ENCODE measurements at regions not wholly inside any gene's neighbourhood (a gene's known extent, or its start where the extent isn't known, plus 50 kb on each side); places are given as distances from the start of the nearest gene placed in this dataset.
"Not testable (repeated sequence)": the region's sequence is repeated elsewhere in the genome, so short reads cannot be mapped to it uniquely, and the experiment has no call there.

GRCh38 chr2:40034198-40034597, 255.1 kb upstream of the THUMPD2 start:
- H3K36me3 Mint-ChIP-seq = no peaks in the 10 kb centered on the region
- Histone ChIP-seq H3K4me3 (ENCODE audit: low read length) (no peak overlapping the region), H3K36me3 (ENCODE audit: insufficient read depth, low read length) (no peaks in the 10 kb centered on the region), H3K9me3 (ENCODE audit: low read length) (no peaks in the 10 kb centered on the region), H3K27me3 (ENCODE audit: insufficient read depth, low read length, poor library complexity, severe bottlenecking) (no peaks in the 10 kb centered on the region), H3K4me1 (ENCODE audit: insufficient read depth, low read length) (no peaks in the 10 kb centered on the region), H3K27ac (ENCODE audit: low read depth, low read length) (no peak overlapping the region)
- H3K9me3 Mint-ChIP-seq = peaks cover 0 to 4% (median 0%) of the 10 kb centered on the region in 5 donors
- H3K27ac Mint-ChIP-seq = no peak overlapping the region
- ChIA-PET CTCF (no interaction called here), POLR2A (no interaction called here)
- H3K4me1 Mint-ChIP-seq = no peaks in the 10 kb centered on the region
- H3K27me3 Mint-ChIP-seq = no peaks in the 10 kb centered on the region
- H3K4me3 Mint-ChIP-seq = no peak overlapping the region
- no peak for DNase-seq

GRCh38 chr2:40033781-40034180, 254.7 kb upstream of the THUMPD2 start:
- H3K36me3 Mint-ChIP-seq = no peaks in the 10 kb centered on the region
- no peak overlapping the region for H3K27ac Mint-ChIP-seq
- no peaks in the 10 kb centered on the region for H3K9me3 ChIP-seq (ENCODE audit: low read length)
- ChIA-PET POLR2A (no interaction called here), CTCF (no interaction called here)
- H3K4me1 Mint-ChIP-seq = no peaks in the 10 kb centered on the region
- no peak overlapping the region for H3K27ac ChIP-seq (ENCODE audit: low read depth, low read length)
- no peak overlapping the region for H3K4me3 Mint-ChIP-seq
- H3K27me3 Mint-ChIP-seq = no peaks in the 10 kb centered on the region
- DNase-seq = no peak
- H3K4me1 ChIP-seq (ENCODE audit: insufficient read depth, low read length) = no peaks in the 10 kb centered on the region
- H3K36me3 ChIP-seq (ENCODE audit: insufficient read depth, low read length) = no peaks in the 10 kb centered on the region
- peaks cover 0 to 4% (median 0%) of the 10 kb centered on the region in 5 donors for H3K9me3 Mint-ChIP-seq
- no peak overlapping the region for H3K4me3 ChIP-seq (ENCODE audit: low read length)
- H3K27me3 ChIP-seq (ENCODE audit: insufficient read depth, low read length, poor library complexity, severe bottlenecking) = no peaks in the 10 kb centered on the region

- Mint-ChIP-seq H3K9me3 (peaks cover 0 to 4% (median 0%) of the 10 kb centered on the region in 5 donors), H3K4me3 (no peak overlapping the region), H3K4me1 (no peaks in the 10 kb centered on the region), H3K27me3 (no peaks in the 10 kb centered on the region), H3K27ac (no peak overlapping the region), H3K36me3 (no peaks in the 10 kb centered on the region)
- ChIA-PET POLR2A (no interaction called here), CTCF (no interaction called here)
- H3K9me3 ChIP-seq (ENCODE audit: low read length) = no peaks in the 10 kb centered on the region
- H3K4me3 ChIP-seq (ENCODE audit: low read length) = no peak overlapping the region
- no peak overlapping the region for H3K27ac ChIP-seq (ENCODE audit: low read depth, low read length)
- DNase-seq = no peak
- H3K27me3 ChIP-seq (ENCODE audit: insufficient read depth, low read length, poor library complexity, severe bottlenecking) = no peaks in the 10 kb centered on the region
- H3K4me1 ChIP-seq (ENCODE audit: insufficient read depth, low read length) = no peaks in the 10 kb centered on the region
- no peaks in the 10 kb centered on the region for H3K36me3 ChIP-seq (ENCODE audit: insufficient read depth, low read length)
Observed at GRCh38 chr2:40032650-40033319, 253.7 kb upstream of the THUMPD2 start.

GRCh38 chr2:40030456-40030975, 251.5 kb upstream of the THUMPD2 start:
- Mint-ChIP-seq H3K36me3 (no peaks in the 10 kb centered on the region), H3K4me3 (no peak overlapping the region), H3K27ac (no peak overlapping the region), H3K4me1 (no peaks in the 10 kb centered on the region), H3K9me3 (peaks cover 0 to 8% (median 0%) of the 10 kb centered on the region in 5 donors), H3K27me3 (no peaks in the 10 kb centered on the region)
- Histone ChIP-seq H3K9me3 (ENCODE audit: low read length) (no peaks in the 10 kb centered on the region), H3K4me3 (ENCODE audit: low read length) (no peak overlapping the region), H3K36me3 (ENCODE audit: insufficient read depth, low read length) (no peaks in the 10 kb centered on the region), H3K4me1 (ENCODE audit: insufficient read depth, low read length) (no peaks in the 10 kb centered on the region), H3K27me3 (ENCODE audit: insufficient read depth, low read length, poor library complexity, severe bottlenecking) (no peaks in the 10 kb centered on the region), H3K27ac (ENCODE audit: low read depth, low read length) (no peak overlapping the region)
- ChIA-PET CTCF (no interaction called here), POLR2A (no interaction called here)
- no peak for DNase-seq

- H3K9me3 Mint-ChIP-seq = peaks cover 0 to 8% (median 4%) of the 10 kb centered on the region in 5 donors
- Histone ChIP-seq H3K27me3 (ENCODE audit: insufficient read depth, low read length, poor library complexity, severe bottlenecking) (no peaks in the 10 kb centered on the region), H3K36me3 (ENCODE audit: insufficient read depth, low read length) (no peaks in the 10 kb centered on the region), H3K27ac (ENCODE audit: low read depth, low read length) (no peak overlapping the region), H3K4me1 (ENCODE audit: insufficient read depth, low read length) (no peaks in the 10 kb centered on the region), H3K9me3 (ENCODE audit: low read length) (no peaks in the 10 kb centered on the region), H3K4me3 (ENCODE audit: low read length) (no peak overlapping the region)
- H3K4me3 Mint-ChIP-seq = no peak overlapping the region
- DNase-seq = no peak
- ChIA-PET CTCF (no interaction called here), POLR2A (no interaction called here)
- H3K27me3 Mint-ChIP-seq = no peaks in the 10 kb centered on the region
- no peaks in the 10 kb centered on the region for H3K36me3 Mint-ChIP-seq
- H3K4me1 Mint-ChIP-seq = no peaks in the 10 kb centered on the region
- no peak overlapping the region for H3K27ac Mint-ChIP-seq
Observed at GRCh38 chr2:40028792-40029488, 249.9 kb upstream of the THUMPD2 start.

GRCh38 chr2:40027968-40028367, 248.9 kb upstream of the THUMPD2 start:
- Histone ChIP-seq H3K27ac (ENCODE audit: low read depth, low read length) (no peak overlapping the region), H3K4me3 (ENCODE audit: low read length) (no peak overlapping the region), H3K36me3 (ENCODE audit: insufficient read depth, low read length) (no peaks in the 10 kb centered on the region), H3K27me3 (ENCODE audit: insufficient read depth, low read length, poor library complexity, severe bottlenecking) (no peaks in the 10 kb centered on the region), H3K9me3 (ENCODE audit: low read length) (no peaks in the 10 kb centered on the region), H3K4me1 (ENCODE audit: insufficient read depth, low read length) (no peaks in the 10 kb centered on the region)
- ChIA-PET CTCF (no interaction called here), POLR2A (no interaction called here)
- Mint-ChIP-seq H3K27ac (no peak overlapping the region), H3K4me1 (no peaks in the 10 kb centered on the region), H3K9me3 (peaks cover 0 to 8% (median 4%) of the 10 kb centered on the region in 5 donors), H3K36me3 (no peaks in the 10 kb centered on the region), H3K4me3 (no peak overlapping the region), H3K27me3 (no peaks in the 10 kb centered on the region)
- no peak for DNase-seq

GRCh38 chr2:40025276-40025675, 246.2 kb upstream of the THUMPD2 start:
- H3K27me3 ChIP-seq (ENCODE audit: insufficient read depth, low read length, poor library complexity, severe bottlenecking); H3K36me3 Mint-ChIP-seq; H3K4me1 ChIP-seq (ENCODE audit: insufficient read depth, low read length); H3K27ac ChIP-seq (ENCODE audit: low read depth, low read length); H3K4me3 ChIP-seq (ENCODE audit: low read length); H3K27me3 Mint-ChIP-seq; POLR2A ChIA-PET; CTCF ChIA-PET; DNase-seq; H3K4me3 Mint-ChIP-seq; H3K9me3 ChIP-seq (ENCODE audit: low read length); H3K27ac Mint-ChIP-seq; H3K36me3 ChIP-seq (ENCODE audit: insufficient read depth, low read length); H3K4me1 Mint-ChIP-seq: not testable (repeated sequence)
- H3K9me3 Mint-ChIP-seq = peaks cover 10 to 18% (median 12%) of the 10 kb centered on the region in 5 donors

- Histone ChIP-seq H3K27me3 (ENCODE audit: insufficient read depth, low read length, poor library complexity, severe bottlenecking) (no peaks in the 10 kb centered on the region), H3K4me1 (ENCODE audit: insufficient read depth, low read length) (no peaks in the 10 kb centered on the region), H3K36me3 (ENCODE audit: insufficient read depth, low read length) (no peaks in the 10 kb centered on the region), H3K4me3 (ENCODE audit: low read length) (no peak overlapping the region), H3K9me3 (ENCODE audit: low read length) (no peaks in the 10 kb centered on the region), H3K27ac (ENCODE audit: low read depth, low read length) (no peak overlapping the region)
- no peaks in the 10 kb centered on the region for H3K27me3 Mint-ChIP-seq
- DNase-seq = no peak
- H3K4me3 Mint-ChIP-seq = no peak overlapping the region
- H3K9me3 Mint-ChIP-seq = peaks cover 7 to 18% (median 15%) of the 10 kb centered on the region in 5 donors
- no peak overlapping the region for H3K27ac Mint-ChIP-seq
- POLR2A ChIA-PET = no interaction called here
- H3K36me3 Mint-ChIP-seq = no peaks in the 10 kb centered on the region
- no peaks in the 10 kb centered on the region for H3K4me1 Mint-ChIP-seq
- CTCF ChIA-PET = no interaction called here
Observed at GRCh38 chr2:40020997-40021396, 241.9 kb upstream of the THUMPD2 start.
